Activated T-cell treated with anti-CD3 and anti-CD28 coated beads for 4 hours (primary cell): ENCODE measurements at regions not wholly inside any gene's neighbourhood (a gene's known extent, or its start where the extent isn't known, plus 50 kb on each side); places are given as distances from the start of the nearest gene placed in this dataset.
"Not testable (repeated sequence)": the region's sequence is repeated elsewhere in the genome, so short reads cannot be mapped to it uniquely, and the experiment has no call there.

ENCODE experiments used
- DNase-seq: peaks from one replicate; pipeline ENCODE4 v3.0.0-alpha.2; 2020

GRCh38 chr14:106199097-106199496, 672.7 kb downstream of the TMEM121 start:
- DNase-seq: no peak

GRCh38 chr14:106200541-106201315, 674.3 kb downstream of the TMEM121 start:
- no peak for DNase-seq

- no peak for DNase-seq
Observed at GRCh38 chr14:106201376-106201775, 675.0 kb downstream of the TMEM121 start.

GRCh38 chr14:106203438-106203837, 677.1 kb downstream of the TMEM121 start:
- no peak for DNase-seq

GRCh38 chr14:106204063-106204462, 677.7 kb downstream of the TMEM121 start:
- no peak for DNase-seq

- DNase-seq: no peak
Observed at GRCh38 chr14:106207316-106207715, 680.9 kb downstream of the TMEM121 start.

- DNase-seq: no peak
Observed at GRCh38 chr14:106208794-106209193, 682.4 kb downstream of the TMEM121 start.

- peak; percentile 25 for DNase-seq
Observed at GRCh38 chr14:106209755-106210154, 683.4 kb downstream of the TMEM121 start.

GRCh38 chr14:106210650-106211049, 684.3 kb downstream of the TMEM121 start:
- DNase-seq: no peak

GRCh38 chr14:106211334-106211900, 685.0 kb downstream of the TMEM121 start:
- no peak for DNase-seq

- no peak for DNase-seq
Observed at GRCh38 chr14:106215229-106215628, 688.8 kb downstream of the TMEM121 start.

- no peak for DNase-seq
Observed at GRCh38 chr14:106216679-106217078, 690.3 kb downstream of the TMEM121 start.

GRCh38 chr14:106218174-106218573, 691.8 kb downstream of the TMEM121 start:
- DNase-seq: no peak

- DNase-seq: no peak
Observed at GRCh38 chr14:106222311-106222710, 695.9 kb downstream of the TMEM121 start.

- no peak for DNase-seq
Observed at GRCh38 chr14:106222731-106223130, 696.3 kb downstream of the TMEM121 start.

- DNase-seq: no peak
Observed at GRCh38 chr14:106227793-106228192, 701.4 kb downstream of the TMEM121 start.

GRCh38 chr14:106228541-106229158, 702.3 kb downstream of the TMEM121 start:
- peak; percentile 37 for DNase-seq

- no peak for DNase-seq
Observed at GRCh38 chr14:106230071-106230470, 703.7 kb downstream of the TMEM121 start.

- not testable (repeated sequence) for DNase-seq
Observed at GRCh38 chr14:106233191-106233590, 706.8 kb downstream of the TMEM121 start.

- DNase-seq: not testable (repeated sequence)
Observed at GRCh38 chr14:106234525-106235254, 708.3 kb downstream of the TMEM121 start.

GRCh38 chr14:106235356-106236159, 709.2 kb downstream of the TMEM121 start:
- no peak for DNase-seq
